Anterior cingulate cortex (tissue), 58 donors: ENCODE measurements at regions not wholly inside any gene's neighbourhood (a gene's known extent, or its start where the extent isn't known, plus 50 kb on each side); places are given as distances from the start of the nearest gene placed in this dataset.
A peak's percentile ranks its signal among the peaks of the same experiment; 100 is the strongest.

Experiments used
- DNase-seq, 58 donors: peaks; one replicate each; lab custom pipeline; 2025; lab: John Stamatoyannopoulos, UW

GRCh38 chr7:25647872-25648271, 419.6 kb upstream of the NPVF start:
- DNase-seq: no peak

GRCh38 chr7:25652366-25652765, 424.1 kb upstream of the NPVF start:
- no peak for DNase-seq

GRCh38 chr7:25653384-25653783, 425.1 kb upstream of the NPVF start:
- DNase-seq: no peak

GRCh38 chr7:25656071-25656470, 427.8 kb upstream of the NPVF start:
- DNase-seq: no peak

GRCh38 chr7:25656581-25657026, 428.3 kb upstream of the NPVF start:
- peak in 5 of 58 donors; percentile 5 to 62 (median 14) for DNase-seq

- no peak for DNase-seq
Observed at GRCh38 chr7:25658375-25658774, 430.1 kb upstream of the NPVF start.

- DNase-seq: no peak
Observed at GRCh38 chr7:25659841-25660240, 431.6 kb upstream of the NPVF start.

- DNase-seq: no peak
Observed at GRCh38 chr7:25662841-25663800, 434.8 kb upstream of the NPVF start.

- DNase-seq: no peak
Observed at GRCh38 chr7:25663877-25664276, 435.6 kb upstream of the NPVF start.

- no peak for DNase-seq
Observed at GRCh38 chr7:25664593-25664992, 436.3 kb upstream of the NPVF start.

- DNase-seq: no peak
Observed at GRCh38 chr7:25665374-25665773, 437.1 kb upstream of the NPVF start.

GRCh38 chr7:25665903-25666670, 437.8 kb upstream of the NPVF start:
- no peak for DNase-seq

- no peak for DNase-seq
Observed at GRCh38 chr7:25666671-25667060, 438.4 kb upstream of the NPVF start.

- no peak for DNase-seq
Observed at GRCh38 chr7:25669281-25669781, 441.0 kb upstream of the NPVF start.

GRCh38 chr7:25669961-25670841, 441.9 kb upstream of the NPVF start:
- DNase-seq: peak in 1 of 58 donors; percentile 5

- DNase-seq: no peak
Observed at GRCh38 chr7:25671111-25671510, 442.8 kb upstream of the NPVF start.

GRCh38 chr7:25672496-25672895, 444.2 kb upstream of the NPVF start:
- no peak for DNase-seq

- no peak for DNase-seq
Observed at GRCh38 chr7:25675789-25676474, 447.6 kb upstream of the NPVF start.

GRCh38 chr7:25677595-25677994, 449.3 kb upstream of the NPVF start:
- DNase-seq: no peak

- no peak for DNase-seq
Observed at GRCh38 chr7:25678215-25678614, 449.9 kb upstream of the NPVF start.
